Islet precursor cell (in vitro differentiated cells): ENCODE measurements at regions not wholly inside any gene's neighbourhood (a gene's known extent, or its start where the extent isn't known, plus 50 kb on each side); places are given as distances from the start of the nearest gene placed in this dataset.
A peak's percentile ranks its signal among the peaks of the same experiment; 100 is the strongest.

ENCODE experiments used
- DNase-seq: peaks from one replicate; pipeline ENCODE4 v3.0.0-alpha.2; 2018

- DNase-seq: no peak
Measured at GRCh38 chr6:134477991-134478635, 160.2 kb upstream of the SGK1 start.

- DNase-seq: no peak
Measured at GRCh38 chr6:134474955-134475354, 157.0 kb upstream of the SGK1 start.

GRCh38 chr6:134472661-134473060 lies 154.7 kb upstream of the SGK1 start:
- no peak for DNase-seq

GRCh38 chr6:134472046-134472445 lies 154.1 kb upstream of the SGK1 start:
- DNase-seq: no peak

GRCh38 chr6:134470457-134470975 lies 152.6 kb upstream of the SGK1 start:
- DNase-seq: no peak

- DNase-seq: no peak
Measured at GRCh38 chr6:134469702-134470456, 152.0 kb upstream of the SGK1 start.

- no peak for DNase-seq
Measured at GRCh38 chr6:134468633-134469032, 150.7 kb upstream of the SGK1 start.

- DNase-seq: no peak
Measured at GRCh38 chr6:134467620-134468019, 149.7 kb upstream of the SGK1 start.

GRCh38 chr6:134466771-134467525 lies 149.0 kb upstream of the SGK1 start:
- DNase-seq: no peak

GRCh38 chr6:134464690-134465411 lies 146.9 kb upstream of the SGK1 start:
- peak; percentile 69 for DNase-seq

- DNase-seq: no peak
Measured at GRCh38 chr6:134458857-134459657, 141.1 kb upstream of the SGK1 start.

- no peak for DNase-seq
Measured at GRCh38 chr6:134457941-134458340, 140.0 kb upstream of the SGK1 start.

- DNase-seq: no peak
Measured at GRCh38 chr6:134456226-134456625, 138.3 kb upstream of the SGK1 start.

- no peak for DNase-seq
Measured at GRCh38 chr6:134455319-134455718, 137.4 kb upstream of the SGK1 start.

GRCh38 chr6:134454794-134455193 lies 136.9 kb upstream of the SGK1 start:
- DNase-seq: no peak

- peak; percentile 63 for DNase-seq
Measured at GRCh38 chr6:134453792-134454510, 136.0 kb upstream of the SGK1 start.

GRCh38 chr6:134452906-134453305 lies 135.0 kb upstream of the SGK1 start:
- no peak for DNase-seq

- no peak for DNase-seq
Measured at GRCh38 chr6:134451529-134451928, 133.6 kb upstream of the SGK1 start.

- no peak for DNase-seq
Measured at GRCh38 chr6:134449781-134450180, 131.9 kb upstream of the SGK1 start.

- no peak for DNase-seq
Measured at GRCh38 chr6:134449004-134449403, 131.1 kb upstream of the SGK1 start.

GRCh38 chr6:134447883-134448387 lies 130.0 kb upstream of the SGK1 start:
- no peak for DNase-seq
